ENCODE measurements at regions not wholly inside any gene's neighbourhood (a gene's known extent, or its start where the extent isn't known, plus 50 kb on each side); places are given as distances from the start of the nearest gene placed in this dataset.
"Not testable (repeated sequence)": the region's sequence is repeated elsewhere in the genome, so short reads cannot be mapped to it uniquely, and the experiment has no call there.

DNA sequence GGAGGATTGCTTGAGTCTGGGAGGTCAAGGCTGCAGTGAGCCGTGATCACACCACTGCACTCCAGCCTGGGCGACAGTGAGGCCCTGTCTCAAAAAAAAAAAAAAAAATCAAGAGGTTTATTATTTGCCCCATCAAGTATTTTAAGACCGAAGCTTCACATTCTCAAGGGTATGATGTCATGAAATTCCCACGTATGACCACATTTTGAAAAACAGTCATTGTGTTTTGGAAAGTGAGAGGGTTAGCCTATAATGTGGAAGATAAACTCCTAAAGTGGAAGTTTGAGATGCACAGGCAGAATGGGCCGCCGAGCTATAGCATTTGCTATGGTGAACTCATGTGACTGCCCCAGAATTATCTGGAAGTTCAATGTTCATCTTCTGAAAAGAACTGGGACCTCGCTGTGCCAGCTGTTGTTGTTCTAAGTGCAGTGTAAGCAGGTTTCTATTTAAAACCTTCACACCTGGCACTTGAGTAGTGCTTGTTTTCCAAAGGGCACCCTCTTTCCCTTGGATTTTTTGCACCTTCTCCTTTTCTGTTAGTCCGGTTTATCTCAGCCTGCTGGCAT is 96.9 kb upstream of the SLC25A33 start:
- DNase-seq, result no peak

DNA sequence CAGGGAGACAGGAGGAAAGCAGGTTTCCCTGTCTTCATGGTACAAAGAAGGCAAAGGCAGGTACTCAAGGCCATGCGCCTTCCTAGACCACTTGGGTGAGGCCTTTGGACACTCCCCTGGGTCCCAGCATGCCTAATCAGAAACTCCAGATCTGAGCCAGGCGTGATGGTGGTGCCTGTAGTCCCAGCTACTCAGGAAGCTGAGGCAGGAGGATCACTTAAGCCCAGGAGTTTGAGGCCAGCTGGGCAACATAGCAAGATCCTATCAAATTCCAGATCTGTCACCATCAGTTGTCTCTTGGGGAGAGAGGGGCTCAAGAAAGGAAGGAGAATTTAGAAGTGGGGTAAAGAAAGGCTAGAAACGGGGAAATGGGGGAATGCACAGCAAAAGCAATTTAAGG is 96.3 kb upstream of the SLC25A33 start:
- DNase-seq, result no peak

DNA sequence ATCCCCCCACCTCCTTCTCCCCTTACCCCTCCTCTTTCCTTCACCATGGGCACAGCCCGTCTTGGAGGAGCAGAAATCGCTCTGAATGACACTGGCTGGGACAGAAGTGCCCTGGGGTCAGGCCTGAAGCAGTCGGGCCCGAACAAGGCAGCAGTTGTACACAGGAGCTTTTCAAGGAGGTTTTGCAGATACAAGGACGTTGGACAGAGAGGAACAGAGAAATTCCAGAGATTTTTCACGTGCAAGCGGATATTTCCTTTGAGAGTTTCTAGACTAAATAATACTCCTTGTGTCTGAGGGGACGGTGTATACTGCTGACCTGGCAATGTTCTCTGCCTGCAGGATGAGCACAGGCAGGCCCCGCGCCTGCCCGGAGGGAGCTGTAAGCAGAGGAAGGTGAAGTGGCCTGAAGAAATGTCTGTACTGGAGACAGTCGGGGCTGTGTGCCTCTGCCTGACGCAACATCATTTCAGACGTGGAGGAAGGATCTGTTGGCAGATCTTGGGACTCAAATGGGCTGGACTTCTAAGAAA is 95.3 kb upstream of the SLC25A33 start:
- no peak for DNase-seq

DNA sequence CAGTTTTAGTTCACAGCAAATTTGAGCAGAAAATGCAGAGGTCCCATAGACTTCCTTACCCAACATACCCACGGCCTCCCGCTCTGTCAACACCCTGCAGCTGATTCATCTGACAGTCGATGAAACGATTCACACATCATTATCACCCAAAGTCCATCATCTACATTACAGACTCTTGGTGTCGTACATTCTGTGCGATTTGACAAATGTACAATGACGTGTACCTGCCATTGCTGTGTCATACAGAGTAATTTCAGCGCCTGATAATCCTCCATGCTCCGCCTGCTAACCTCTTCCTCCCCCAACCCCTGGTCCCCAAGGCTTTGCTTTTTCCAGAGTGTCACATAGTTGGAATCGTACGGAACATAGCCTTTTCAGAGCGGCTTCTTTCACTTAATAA is 94.7 kb upstream of the SLC25A33 start:
- DNase-seq, result no peak

DNA sequence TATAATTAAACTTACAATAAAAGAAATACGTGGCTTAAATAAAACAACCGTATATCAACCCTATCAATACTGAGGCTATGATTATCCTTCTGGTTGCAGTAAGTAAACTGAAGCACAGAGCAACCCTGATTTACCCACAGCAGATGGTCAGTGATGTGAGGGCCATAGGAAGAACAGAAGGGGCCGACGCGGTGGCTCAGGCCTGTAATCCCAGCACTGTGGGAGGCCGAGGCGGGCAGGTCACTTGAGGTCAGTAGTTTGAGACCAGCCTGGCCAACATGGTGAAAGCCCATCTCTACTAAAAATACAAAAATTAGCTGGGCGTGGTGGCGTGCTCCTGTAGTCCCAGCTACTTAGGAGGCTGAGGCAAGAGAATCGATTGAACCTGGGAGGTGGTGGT is 94.2 kb upstream of the SLC25A33 start:
- not testable (repeated sequence) for DNase-seq

DNA sequence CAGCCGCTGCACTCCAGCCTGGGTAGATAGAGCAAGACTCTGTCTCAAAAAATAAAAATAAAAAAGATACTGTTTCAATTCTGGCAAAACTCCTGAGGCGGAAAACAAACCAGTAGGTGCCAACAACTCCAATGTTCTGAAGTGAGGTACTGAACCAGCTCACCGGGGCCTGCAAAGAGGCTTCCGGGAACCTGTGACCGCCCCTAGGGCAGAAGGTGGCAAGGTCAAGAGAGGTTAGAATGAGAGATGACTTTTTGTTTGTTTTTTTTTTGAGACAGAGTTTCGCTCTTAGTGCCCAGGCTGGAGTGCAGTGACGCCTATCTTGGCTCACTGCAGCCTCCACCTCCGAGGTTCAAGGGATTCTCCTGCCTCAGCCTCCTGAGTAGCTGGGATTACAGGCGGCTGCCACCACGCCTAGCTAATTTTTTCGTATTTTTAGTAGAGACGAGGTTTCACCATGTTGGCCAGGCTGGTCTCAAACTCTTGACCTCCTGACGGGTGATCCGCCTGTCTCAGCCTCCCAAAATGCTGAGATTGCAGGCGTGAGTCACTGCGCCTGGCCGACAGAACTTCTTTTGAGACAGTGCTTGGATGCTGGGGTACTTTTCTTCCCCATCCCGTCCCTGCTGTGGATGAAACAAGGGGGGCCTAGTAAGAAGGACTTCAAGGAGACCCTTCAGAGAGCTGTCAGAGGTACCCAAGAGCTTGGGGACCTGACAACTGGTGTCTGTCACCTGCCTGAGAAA is 91.9 kb upstream of the SLC25A33 start:
- DNase-seq, result no peak

DNA sequence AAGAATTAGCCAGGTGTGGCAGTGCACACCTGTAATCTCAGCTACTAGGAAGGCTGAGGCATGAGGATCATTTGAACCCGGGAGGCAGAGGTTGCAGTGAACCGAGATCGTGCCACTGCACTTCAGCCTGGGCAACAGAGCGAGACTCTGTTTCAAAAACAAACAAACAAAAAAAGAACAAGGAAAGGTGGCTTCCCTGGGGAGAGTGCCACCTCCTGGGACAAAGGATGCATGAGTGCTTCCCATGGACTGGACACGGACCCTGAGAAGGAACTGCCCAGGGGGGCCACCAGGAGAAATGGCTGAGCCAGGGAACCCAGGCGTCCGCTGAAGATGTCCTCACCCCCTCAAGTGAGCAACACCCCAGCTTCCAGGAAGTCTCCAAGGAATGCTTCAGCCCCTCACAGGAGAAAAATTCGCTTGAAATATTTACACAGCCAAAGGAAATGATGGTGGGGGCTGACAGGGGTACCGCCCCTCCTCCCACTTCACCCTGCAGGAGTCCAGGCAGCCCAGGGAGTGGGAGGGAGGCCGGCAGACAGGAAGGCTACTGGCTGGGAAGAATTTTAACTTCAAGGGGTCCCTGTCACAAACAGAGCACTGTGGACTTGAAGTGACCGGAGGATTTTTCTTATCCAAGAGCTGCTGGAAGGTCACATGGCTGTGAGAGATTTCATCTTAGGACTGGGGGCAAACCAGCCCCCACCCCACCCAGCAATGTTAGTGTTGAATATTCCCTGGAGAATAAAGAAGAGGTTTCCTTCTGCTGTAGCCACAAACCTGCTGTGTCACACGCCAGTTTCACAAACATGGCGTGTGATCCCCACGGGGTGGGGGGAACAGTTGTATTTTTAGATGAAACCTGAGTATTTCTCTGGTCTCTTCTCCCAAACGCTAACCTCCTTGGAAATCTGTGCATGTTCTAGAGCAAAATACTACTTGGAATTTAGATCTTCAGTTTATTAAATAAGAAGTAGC is 90.8 kb upstream of the SLC25A33 start:
- no peak for DNase-seq

DNA sequence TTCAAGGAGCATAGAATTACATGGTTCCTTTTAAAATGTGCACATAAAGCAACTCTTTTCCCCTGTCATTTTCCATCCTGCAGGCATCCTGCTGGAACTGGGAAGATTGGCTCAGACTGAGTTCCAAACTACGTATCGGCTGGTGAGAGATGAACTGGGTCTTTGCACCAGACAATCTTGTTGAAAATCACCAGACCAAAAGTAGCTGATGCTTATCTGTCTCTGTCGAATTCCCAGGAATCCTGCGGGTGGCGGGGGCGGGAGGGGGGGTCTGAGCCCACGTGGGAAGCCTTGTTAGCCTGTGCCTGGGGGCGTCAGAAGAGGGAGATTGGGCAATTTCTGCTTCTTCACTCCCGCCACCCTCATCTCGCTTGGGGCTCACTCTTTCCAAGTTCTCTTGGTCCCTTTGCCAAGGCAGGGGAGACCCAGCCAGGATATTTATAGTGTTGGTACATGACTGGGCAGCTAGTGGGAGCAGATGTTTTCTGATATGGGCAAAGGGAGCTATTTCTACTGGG is 90.1 kb upstream of the SLC25A33 start:
- no peak for DNase-seq

DNA sequence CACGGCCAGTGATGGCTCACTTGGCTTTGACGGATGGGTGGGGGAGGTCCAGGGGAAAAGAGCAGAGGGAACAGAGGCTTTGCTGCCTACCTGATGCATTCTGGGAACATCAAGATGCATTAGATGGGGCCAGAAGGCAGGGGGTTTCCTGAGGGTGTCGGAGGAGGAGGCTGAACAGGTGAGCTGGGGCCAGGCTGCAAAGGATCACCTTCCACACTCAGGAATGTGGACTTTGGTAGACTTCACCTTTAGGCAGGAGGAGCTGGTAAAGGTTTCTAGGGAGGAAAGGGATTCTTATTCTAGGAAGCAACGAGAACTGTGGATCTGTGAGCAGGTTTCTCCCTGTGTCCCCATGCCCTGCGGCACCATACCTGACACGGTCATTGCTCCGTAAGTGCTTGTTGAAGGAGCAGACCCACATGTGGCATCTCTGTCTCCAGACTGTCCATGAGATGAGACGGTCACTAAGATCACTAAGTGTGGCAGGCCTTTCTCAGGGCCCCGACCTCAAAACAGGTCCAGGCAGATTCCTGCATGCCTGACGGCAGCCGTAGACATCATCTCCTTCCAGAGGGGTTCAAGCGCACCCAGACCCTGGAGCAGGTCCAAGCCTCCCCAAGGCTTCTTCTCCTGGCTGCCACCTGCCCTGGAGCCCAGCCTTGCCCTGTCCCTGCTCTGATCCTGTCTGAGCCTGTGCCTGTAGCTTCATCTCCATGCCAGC is 89.1 kb upstream of the SLC25A33 start:
- DNase-seq, result no peak

DNA sequence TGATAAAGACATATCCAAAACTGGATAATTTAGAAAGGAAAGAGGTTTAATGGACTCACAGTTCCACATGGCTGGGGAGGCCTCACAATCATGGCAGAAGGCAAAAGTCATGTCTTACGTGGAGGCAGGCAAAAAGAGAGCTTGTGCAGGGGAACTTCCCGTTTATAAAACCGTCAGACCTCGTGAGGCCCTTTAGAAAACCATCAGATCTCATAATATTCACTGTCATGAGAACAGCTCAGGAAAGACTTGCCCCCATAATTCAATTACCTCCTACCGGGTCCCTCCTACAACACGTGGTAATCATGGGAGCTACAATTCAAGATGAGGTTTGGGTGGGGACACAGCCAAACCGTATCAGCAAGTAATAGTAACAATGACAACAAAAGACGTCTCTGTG is 88.2 kb upstream of the SLC25A33 start:
- no peak for DNase-seq

DNA sequence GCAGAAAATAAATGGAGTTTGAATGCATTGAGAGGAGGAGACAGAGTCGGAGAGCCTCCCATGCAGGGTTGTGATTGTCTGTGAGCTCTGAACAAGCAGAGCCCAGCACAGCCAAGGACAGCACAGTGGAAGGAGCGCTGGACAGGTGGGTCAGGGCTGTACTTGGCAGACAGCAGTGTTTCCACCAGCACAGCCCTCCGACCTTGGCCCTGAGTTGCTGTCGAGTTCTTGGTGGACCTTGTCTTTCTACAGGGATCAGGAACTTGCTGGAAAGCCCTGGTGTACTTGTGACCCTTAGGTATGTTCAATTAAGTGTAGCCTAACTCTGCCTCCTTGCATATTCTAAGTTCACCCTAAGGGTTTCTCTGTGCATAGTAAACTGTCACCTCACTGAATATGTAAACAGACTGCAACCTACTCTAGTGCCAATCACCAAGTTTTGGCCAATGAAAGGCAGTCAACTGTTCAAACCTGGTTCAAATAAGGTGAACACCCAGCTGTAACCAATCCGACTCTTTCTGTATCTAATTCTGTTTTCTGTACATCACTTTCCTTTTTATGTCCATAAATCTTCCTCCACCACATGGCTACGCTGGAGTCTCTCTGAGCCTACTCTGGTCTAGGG is 86.6 kb upstream of the SLC25A33 start:
- DNase-seq, result no peak

DNA sequence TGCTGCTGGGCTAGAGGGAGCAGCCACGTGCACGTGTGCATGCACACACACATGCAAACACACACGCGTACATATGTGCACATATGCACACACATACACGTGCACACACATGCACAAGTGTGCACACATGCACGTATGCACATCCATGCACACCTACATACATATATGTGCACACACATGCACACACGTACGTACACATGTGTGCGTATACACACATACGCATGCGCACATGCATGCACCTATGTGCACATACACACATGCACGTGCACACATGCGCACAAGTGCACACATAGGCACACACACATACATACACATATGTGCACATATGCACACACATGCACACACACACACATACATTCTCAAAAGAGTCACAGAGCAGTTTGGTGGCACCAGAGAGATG is 85.9 kb upstream of the SLC25A33 start:
- no peak for DNase-seq

DNA sequence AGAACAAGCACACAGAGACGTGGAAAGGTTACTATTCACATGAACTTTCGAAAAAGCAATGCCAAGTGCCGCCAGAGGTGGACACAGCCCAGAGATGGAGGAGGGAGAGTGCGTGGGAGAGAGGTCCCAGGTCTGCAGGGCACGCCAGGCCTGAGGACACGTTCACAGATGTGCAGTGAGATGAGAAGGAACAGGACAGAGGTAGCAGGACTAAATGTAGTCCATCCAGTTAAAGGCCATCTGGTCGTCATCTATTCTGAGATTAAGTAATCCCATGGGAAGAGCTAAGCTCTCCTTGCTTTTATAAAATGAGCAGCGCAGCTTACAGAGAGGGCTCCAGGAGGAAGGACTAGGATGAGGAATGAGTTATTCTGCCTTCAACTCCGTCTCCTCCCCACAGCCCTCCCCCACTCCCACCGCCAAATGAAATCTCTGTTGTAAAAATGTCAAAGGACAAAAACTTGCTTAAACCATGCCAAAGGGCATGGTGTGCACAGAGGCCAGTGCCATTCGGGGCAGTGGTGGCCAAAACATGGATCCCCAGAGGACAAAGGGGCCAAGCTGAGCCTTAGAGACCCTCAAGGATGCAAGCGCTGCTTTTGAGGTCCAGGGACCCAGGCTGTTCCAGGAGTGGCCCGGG is 85.4 kb upstream of the SLC25A33 start:
- no peak for DNase-seq

DNA sequence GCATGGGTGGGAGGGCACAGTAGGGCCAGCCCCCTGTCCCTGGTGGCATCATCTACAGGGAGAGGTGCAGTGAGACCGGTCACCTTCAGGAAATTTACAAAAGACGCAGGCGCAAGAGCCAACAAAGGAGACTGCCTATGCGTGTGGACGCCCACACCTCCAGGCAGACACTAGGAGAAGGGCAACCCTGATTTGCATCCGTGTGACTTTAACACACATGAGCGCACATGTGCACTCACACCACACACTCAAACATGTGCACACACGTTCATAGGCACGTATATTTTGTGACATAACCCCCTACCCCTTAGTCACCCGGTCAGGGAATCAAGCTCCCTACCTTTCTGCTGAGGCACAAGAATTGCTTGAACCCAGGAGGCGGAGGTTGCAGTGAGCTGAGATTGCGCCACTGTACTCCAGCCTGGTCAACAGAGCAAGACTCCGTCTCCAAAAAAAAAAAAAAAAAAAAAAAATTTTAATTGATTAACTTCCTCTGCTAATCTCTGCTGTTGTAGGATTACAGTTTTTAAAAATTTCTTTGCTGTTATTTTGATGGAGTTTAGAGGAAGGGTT is 84.7 kb upstream of the SLC25A33 start:
- no peak for DNase-seq

DNA sequence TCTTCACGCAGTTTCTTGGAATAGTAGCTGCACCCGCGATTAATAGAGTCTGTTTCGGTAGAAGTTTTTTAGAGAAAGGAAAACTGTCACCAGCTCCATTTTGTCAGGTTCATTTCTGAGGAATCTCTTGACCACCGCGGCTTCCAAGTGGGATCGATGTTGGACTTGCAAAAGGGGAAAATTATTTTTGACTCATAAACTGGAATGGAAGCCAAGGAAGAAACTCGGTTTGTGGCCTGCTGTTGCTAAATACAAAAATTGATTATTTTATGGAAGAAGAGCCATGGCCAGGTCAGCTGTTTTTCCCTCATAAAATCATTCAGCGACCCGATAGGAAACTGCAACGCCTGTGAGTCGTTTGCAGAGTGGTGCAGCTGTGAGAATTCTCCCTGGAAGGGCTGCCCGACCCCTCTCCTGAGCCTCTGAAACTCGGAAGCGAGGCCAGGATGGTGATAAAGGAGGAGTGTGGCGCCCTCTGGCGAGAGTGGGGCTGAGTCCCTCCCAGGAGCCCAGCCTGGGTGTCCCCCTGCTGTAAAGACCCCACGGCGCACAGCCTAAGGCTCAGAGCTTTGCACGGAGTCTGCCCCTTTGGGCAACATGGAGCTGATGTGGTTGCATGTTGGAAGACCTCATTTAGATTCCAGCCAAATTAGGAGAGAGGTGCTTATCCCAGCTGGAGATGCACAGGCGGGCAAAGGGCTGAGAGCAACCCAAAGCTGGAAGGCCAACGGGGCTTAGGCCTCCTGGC is 83.6 kb upstream of the SLC25A33 start:
- no peak for DNase-seq

DNA sequence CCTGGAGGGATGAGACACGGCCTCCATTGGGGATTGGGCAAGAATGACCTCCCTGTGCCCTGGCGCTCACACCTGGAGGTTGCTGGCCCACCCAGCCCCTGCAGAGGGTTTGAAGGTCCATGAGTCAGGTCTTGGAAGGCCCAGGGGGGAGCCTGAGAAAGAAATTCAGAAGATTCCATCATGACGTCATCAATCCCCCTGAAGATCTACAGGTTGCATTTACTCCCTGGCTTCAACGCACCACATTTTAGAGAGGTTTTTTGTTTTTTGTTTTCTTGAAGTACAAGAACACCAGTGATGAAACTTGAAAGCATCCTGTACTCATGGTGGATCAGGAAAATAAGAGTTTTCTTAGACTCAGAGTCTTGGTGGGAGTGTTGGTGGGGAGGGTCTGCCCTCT is 82.4 kb upstream of the SLC25A33 start:
- no peak for DNase-seq

DNA sequence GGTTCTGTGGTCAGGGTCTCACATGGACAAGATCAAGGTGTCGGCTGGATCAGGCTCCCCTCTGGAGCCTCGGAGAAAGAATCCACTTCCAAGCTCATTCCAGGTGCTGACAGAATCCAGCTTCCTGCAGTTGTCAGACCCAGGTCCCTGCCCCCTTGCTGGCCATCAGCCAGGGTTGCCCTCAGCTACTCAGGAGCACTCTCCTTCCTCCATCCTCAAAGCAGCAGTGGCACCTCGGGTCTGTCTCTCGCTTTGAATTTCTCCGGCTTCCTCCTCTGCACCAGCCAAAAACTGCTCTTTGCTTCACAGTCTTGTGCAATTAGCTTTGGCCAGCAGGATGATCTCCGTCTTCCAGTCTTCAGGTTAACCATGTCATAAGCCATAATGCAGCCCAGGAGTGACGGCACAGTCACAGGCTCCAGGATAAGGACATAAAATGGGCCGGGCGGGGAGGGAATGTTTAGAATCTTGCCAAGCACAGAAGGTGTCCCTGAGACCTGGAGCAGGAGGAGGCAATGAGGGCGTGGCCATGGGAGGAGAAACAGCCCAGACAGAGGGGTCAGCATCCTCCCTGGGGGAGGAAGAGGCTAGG is 79.4 kb upstream of the SLC25A33 start:
- DNase-seq, result no peak

DNA sequence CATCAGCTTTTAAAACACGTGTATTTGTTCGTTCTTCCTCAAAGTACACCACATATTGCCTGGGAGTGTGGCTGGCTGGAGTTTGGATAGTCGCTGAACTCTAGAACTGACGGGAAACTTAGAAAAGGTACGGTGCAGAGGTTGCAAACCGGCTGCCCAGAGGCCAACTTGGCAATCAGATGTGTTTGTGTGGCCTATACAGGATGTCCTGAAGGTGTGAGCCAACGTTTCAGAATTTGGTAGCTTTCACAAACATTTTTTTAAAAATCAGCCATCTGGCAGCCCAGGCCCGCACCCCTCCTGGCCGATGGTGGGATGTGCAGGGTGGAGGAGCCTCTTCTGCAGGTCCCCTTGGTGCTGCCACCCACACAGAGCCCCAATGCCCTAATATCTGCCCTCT is 73.6 kb upstream of the SLC25A33 start:
- DNase-seq, result no peak

DNA sequence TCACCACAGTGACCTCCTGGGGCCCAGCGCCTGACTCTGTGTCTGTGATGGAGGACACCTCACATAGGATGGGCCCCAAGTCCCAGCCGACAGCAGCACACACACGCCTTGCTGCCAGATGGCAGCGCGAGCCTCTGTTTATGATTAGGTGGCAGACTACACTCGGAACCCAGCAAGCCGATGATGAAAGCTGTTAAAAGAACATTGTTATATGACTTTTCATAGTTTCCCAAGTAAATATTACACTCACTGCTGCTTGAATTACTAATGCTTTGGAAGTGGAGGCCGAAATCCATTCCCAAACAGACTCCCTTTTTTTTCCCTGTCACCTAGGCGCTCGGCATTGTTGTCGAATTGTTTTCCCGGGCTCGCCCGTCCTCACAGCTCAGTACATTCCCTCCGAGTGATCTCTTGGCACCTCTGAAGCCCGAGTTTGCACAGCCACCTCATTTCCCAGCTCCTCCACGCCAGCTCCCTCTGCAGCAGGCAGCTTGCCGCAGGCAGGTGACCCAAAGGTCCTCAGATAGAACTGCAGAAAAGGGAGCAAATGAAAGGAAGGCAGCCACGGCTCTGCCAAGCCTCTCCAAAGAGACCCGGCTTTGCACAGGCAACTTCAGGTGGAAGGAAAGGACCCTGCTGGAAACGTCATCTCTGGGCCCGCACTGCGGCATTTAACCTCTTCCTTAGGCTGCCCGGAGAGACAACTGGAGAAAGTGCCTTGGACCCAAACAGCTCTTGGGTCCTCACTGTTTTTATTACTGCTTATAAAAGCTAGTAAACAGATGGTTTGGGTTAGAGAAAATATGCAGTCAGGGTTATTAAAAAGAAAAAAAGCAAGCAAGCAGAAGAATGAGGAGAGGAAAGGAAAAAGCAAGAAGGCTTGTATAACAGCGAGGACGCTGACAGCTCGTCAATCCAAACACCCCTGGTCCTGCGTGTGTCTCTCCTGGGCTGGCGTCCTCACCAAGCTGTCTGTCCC is 72.2 kb upstream of the SLC25A33 start:
- no peak for DNase-seq

All from cerebellar nuclear complex (tissue), 1 donor.